OCI-LY3 (cell line): ENCODE measurements at regions not wholly inside any gene's neighbourhood (a gene's known extent, or its start where the extent isn't known, plus 50 kb on each side); places are given as distances from the start of the nearest gene placed in this dataset.

Source experiments
- CTCF ChIP-seq: fragments of 200-600, 300-600 bp; sonication (generic); IDR thresholded peaks from 2 replicates; pipeline ENCODE4 v1.5.1; 2014; ENCODE audit warnings: antibody characterized with exemption, low read length, low read depth
- EZH2phosphoT487 ChIP-seq: fragments of 200-600 bp; shearing (Covaris generic); IDR thresholded peaks from 2 replicates; pipeline ENCODE4 v1.6.1; 2018; ENCODE audit warnings: antibody characterized with exemption, mixed run types, low read depth

GRCh38 chr7:126065766-126066165, 1136.1 kb upstream of the POT1 start:
- no peak for TF ChIP-seq CTCF
- no peak for TF ChIP-seq EZH2phosphoT487
